ENCODE measurements at regions not wholly inside any gene's neighbourhood (a gene's known extent, or its start where the extent isn't known, plus 50 kb on each side); places are given as distances from the start of the nearest gene placed in this dataset.
A peak's percentile ranks its signal among the peaks of the same experiment; 100 is the strongest.

DNA sequence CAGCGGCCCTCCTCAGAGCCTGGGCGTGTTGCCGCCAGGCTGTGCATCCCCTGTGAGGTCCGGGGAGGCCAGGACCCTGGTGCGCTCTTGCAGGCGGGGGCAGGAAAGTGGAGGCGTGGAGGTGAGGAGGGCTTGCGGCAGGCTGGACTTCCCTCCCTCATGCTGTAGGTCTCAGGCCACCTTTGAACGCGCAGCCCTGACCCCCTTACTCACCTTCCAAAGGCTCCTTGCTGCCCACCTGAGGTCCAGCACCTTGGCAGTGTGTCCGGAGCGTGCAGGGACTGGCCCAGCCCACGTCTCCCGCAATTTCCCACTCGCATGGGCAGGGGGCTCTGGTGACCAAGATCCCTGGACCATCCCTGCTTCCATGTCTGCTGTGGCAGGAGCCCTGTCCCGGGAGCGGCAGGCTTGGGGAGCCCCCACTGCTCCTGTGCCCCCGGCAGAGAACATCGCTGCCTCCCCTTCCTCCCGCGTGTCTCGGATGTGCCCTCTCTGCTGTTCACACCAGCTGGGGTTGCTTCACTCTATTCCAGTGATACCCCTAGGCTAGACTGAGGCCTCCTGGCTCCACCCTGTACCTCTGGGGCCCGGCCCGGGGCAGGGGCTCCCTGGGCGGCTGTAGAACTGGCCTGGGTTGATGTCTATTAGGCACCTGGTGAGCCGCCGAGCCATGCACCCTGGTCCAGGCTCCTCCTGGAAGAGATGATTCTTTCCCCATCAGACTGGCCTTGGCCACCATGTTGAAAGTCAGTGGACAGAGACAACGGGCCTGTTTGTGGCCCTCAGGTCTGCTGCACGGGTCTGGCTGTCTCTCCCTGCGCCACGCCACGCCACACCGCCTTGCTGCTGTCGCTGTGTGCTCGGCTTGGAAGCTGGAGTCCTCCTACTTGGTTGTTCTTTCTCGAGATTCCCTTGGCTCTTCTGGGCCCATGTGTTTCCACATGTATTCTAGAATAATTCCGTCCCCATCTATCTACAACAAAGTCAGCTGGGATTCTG is 95.4 kb upstream of the ADRA2C start:
- DNase-seq (ENCODE audit: low read depth) = no peak

DNA sequence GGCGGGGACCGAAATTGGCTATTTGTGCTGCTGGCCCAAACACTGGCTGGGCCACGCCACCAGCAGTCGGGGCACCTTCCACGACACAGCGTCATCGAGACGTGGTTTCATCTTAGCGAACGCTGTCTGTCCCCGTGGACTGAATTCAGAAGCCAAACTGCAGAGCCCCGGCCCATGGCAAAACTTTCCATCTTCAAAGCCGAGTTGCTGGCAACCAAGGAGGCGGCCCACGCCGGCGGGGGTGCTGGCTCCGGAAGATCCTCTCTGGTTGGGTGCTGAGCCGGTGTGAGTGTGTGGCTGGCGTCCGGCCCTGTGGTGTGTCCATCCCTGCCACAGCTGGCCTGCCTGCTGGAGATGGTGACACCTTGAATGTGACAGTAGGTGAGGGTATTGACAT is 96.6 kb upstream of the ADRA2C start:
- DNase-seq (ENCODE audit: low read depth) = no peak

GRCh38 chr4:3668825-3669552 is 97.2 kb upstream of the ADRA2C start:
- DNase-seq (ENCODE audit: low read depth) = no peak

DNA sequence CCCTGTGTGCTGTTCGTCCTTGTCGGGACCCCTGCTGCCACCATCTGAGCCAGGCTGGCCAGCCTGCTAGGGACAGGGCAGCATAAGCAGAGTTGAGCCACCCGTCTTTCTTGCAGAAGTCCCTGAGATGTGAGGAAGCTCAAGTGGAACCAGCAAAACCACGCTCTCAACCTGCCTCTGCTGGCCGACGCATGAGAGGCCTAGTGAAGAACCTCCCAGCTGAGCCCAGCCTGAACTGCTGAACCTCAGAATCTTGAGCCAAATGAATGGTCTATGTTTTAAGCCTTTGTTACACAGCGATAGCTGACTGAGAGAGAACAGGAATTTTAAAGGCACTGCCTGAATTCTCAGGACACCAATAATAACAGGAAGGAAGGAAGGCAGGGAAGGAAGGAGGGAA is 98.9 kb upstream of the ADRA2C start:
- no peak for DNase-seq (ENCODE audit: low read depth)

- DNase-seq (ENCODE audit: low read depth) = no peak
Observed at GRCh38 chr4:3666263-3666662, 99.9 kb upstream of the ADRA2C start.

- DNase-seq (ENCODE audit: low read depth) = no peak
Observed at GRCh38 chr4:3665360-3665891, 100.8 kb upstream of the ADRA2C start.

DNA sequence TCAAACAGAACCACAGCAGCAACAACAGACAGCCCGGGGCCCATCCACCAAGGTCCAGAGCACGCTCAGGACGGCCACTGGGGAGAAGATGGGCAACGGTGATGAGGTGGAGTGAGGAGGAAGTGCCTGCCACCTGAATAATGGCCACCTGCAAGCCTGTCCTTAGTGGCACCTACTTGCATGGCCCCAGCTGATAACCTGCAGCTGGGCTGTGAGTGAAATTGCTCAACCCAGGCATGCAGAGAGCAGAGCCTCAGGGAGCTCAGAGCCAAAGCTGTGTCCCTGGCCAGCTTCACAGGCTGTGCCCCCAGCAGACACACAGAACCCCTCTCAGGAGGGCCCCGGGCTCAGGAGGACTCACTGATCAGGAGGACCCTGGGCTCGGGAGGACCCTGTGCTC is 102.4 kb upstream of the ADRA2C start:
- DNase-seq (ENCODE audit: low read depth) = no peak

DNA sequence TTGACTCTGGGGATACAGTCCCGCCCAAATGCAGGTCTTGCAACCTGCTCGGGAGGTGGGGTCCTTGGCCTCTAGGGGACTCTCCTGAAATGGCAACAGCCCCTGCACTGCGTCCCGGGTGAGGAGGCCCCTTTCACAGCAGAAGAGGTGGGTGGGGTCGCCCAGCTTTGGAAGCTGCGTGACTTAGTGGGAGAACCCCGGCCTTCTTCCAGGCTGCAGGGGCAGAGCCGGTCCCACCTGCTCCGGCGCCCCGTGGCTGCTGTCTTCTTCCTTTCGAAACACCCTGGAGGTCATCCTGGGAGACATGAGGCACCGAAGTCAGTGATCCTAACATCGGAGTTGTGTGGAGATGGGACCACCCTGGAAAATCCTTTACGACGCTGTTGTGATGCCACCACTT is 103.7 kb upstream of the ADRA2C start:
- DNase-seq (ENCODE audit: low read depth) = no peak

DNA sequence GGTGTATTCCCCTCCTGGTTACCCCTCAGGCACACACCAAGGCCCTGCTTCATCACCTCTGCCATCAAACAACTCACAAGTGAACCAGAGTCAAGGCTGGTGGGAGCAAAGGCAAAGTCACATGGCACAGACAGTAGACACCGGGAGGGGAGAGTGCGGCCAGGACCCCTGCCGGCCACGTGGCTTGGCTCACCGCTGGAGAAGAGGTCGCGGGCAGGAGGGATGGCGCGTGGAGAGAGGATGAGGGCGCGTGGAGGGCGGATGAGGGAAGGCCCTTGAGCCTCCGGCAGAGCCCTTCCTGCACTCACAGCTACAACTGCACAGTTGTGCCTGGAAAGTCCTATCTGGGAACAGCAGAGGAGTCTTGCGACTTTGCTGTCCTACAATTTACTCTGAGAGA is 104.2 kb upstream of the ADRA2C start:
- no peak for DNase-seq (ENCODE audit: low read depth)

- DNase-seq (ENCODE audit: low read depth) = no peak
Observed at GRCh38 chr4:3660928-3661515, 105.2 kb upstream of the ADRA2C start.

DNA sequence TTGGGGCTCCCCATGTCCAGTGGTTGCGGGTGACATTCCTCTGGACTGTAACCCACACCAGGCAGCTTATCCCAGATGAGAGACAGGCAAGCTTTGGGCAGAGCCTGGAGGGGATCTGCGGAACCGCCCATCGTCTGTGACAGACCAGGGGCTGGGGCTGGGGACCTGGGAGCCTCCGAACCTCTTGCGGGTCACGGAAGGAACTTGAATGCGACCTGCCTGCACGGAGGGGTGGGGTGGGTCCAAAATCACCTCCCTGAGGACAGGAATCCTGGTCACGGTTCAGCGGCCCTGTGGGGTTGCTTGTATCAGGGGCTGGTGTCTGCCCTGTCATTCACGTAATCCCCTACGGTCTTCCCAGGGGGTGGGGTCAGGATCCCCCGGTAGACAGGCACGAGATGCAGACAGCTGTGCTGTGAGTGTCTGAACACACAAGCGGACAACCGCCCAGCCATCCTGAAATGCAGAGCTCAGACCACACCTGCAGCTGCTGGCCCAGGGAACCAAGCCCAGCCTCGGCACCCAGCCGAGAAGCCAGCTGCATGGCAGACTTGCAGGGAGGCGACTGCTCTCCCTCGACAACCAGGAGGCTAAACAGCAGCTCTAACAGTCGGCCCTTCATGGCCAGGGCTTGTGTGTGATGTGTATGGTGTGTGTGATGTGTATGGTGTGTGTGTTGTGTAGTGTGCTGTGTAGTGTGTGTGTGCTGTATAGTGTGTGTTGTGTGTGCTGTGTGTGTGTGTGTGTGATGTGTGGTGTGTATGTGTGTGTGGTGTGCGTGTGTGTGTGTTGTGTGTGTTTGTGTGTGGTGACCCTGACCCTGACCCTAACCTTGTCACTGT is 105.9 kb upstream of the ADRA2C start:
- no peak for DNase-seq (ENCODE audit: low read depth)

- DNase-seq (ENCODE audit: low read depth) = no peak
Observed at GRCh38 chr4:3659131-3659530, 107.1 kb upstream of the ADRA2C start.

GRCh38 chr4:3658530-3658913 is 107.7 kb upstream of the ADRA2C start:
- no peak for DNase-seq (ENCODE audit: low read depth)

DNA sequence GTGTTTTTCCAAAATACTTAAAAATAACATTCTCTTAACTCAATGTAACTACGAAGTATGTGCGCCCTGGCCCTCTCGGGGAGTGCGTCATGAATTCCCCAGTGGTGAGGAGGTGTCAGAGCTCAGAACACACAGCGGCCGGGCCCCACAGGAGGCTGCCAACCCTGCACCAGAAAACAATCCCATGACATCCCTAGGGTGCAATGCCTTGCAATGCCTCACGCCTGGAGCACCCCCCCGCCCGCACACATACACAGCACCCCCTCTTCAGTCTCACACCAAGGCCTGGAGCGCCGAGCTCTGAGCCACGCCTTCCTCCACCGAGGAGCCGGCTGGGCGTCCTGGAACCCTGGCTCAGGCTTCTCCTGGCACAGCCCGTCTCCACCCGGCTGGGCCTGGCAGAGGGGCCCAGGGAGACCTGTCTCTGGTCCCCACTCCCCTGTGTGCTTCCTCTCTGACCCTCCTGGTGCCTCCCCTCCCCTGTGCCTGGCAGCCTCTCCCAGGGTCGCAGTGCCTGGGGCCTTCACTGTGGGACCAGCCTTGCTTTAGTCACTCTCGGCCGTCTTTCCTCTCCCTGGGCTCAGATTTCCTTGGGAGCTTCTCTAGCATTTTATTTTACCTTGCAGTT is 108.2 kb upstream of the ADRA2C start:
- peak; percentile 65 for DNase-seq (ENCODE audit: low read depth)

DNA sequence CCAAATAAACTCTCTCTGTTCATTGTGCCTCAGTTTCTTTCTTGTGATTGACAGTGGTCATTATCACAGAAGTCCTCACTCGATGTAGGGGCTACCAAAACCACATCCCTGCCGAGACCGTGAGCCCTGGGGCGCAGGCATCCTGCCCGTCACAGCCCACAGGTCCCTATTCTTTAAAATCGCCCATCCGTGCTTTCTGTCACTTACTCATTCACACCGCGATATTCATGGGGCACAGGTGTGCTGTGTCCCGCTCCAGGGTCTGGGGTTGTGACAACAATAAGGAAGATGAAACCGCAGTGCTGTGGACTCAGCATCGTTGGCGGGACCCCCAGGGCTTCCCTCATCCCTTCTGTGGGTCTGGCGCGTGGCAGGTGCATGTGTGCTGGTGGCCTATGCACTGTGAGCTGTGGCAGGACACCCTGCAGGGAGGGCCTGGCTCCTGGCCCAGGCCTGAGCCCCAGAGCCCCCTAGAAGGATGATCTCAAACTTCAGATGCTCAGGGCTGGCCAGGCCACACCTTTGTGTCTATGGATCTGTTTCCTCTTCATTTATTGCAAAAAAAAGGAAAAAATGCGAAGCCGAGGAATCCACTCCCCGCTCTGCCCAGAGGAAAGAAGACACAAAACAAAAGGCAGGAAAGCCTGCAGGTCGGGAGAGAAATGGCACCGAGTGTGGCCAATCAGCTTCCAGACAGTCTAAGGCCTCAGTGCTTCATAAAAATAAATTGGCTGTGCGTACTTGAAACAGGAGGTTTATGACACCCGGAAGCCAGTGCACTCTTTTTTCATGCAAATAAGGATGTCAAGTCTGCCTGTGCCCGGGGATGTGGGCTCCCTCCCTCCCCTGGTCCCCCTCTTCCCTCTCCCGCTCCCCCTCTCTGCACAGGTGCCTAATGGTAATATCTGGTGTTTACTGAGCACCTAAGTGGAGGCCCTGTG is 109.5 kb upstream of the ADRA2C start:
- no peak for DNase-seq (ENCODE audit: low read depth)

DNA sequence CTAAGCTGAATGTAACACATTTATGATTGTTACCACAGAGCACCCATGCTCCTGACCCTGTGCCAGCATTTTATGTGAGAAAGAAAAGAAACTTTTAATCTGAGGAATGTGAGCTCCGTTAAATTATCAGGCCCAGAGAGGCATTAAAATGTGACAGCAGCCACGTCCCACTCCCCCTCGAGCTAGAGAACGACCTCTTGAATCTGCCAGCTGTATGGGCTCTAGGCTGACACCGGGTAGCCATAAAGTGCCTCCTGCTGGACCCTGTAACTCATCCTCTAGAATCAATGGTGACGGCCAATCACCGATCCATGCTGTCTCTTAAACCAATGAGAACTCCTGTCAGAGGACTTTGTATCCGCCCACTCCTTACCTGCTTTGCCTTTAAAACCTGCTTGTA is 110.2 kb upstream of the ADRA2C start:
- no peak for DNase-seq (ENCODE audit: low read depth)

DNA sequence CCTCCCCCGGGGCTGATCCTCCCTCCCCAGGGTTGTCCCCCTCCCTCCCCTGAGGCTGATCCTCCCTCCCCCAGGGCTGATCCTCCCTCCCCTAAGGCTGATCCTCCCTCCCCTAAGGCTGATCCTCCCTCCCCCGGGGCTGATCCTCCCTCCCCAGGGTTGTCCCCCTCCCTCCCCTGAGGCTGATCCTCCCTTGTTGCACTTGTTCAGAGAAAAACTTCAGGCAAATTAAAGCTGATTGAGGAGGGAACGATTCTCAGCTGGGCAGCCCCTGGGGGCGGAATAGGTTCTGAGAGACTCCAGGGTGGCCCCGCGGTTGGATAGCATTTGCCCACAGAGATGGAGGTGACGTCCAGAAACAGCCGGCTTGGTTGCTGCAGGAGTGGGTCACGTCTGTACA is 110.7 kb upstream of the ADRA2C start:
- no peak for DNase-seq (ENCODE audit: low read depth)

- DNase-seq (ENCODE audit: low read depth) = no peak
Observed at GRCh38 chr4:3654036-3654807, 112.0 kb upstream of the ADRA2C start.

DNA sequence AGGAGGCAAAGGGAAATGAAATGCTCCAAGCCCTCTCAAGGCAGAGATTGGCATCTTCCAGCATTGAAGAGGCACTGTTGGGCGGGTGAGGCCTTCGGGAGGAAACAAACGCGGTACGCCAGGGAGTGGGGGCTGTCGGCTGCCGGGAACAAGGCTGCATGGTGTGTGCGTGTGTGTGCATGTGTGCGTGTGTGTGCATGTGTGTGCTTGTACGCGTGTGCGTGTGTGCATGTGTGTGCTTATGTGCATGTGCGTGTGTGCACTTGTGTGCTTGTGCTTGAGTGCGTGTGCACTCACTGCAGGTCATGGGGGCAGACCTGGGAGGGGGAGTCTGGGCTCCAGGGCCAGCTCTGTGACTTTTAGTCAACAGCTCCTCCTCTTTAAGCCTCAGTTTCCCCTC is 113.6 kb upstream of the ADRA2C start:
- no peak for DNase-seq (ENCODE audit: low read depth)
